HG03139 (cell line): ENCODE measurements at regions not wholly inside any gene's neighbourhood (a gene's known extent, or its start where the extent isn't known, plus 50 kb on each side); places are given as distances from the start of the nearest gene placed in this dataset.

Source experiments
- ATAC-seq: cut with Tn5 transposase; IDR thresholded peaks from one replicate; pipeline ENCODE4 v1.9.1; 2021; ENCODE audit not compliant: unreplicated experiment

DNA sequence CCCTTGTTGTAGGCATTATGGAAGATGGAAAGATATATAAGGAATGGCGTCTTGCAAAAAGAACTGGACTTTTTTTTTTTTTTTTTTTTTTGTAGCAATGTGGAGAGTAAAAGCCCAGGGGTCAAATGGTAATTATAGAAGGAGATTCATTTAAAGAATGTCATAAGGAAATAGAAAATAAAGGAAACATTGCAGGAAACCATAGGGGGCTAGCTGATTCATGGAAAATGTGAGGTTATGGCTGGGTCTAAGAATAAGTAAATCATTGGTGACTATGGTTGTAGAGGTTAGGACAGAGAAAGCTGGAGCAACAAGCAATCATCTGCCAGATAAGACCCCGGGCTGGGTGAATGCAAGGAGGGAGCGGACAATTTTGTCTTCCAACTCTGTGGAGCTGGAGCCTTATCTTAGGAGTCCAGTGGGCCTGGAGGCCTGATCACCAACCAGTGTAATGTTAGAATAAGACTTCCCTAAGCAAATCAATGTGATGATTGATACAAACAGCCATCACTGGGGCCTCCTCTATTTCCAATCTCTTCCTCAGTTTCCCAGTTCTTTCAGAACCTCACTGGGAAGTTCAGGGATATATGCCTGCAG is 201.2 kb upstream of the TNP1 start:
- ATAC-seq = no peak

DNA sequence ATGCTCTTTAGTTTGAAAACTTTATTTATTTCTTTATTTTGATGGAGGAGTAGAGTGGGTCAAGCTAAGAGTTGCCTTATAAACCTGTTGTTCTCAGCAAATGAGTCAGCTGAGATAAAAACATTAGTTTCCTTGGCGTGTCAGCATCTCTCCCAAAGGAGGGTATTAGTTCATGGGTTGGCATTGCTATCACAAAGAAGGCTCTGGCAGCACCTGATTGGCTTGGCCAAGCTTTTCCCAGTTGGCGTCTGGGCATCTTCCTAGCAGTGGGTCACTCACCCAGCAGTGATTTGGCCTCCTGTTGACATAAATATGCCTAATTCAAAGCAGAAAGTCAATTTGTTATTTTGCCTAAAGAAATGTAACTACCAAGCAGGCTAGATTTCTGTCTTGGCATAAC is 200.7 kb upstream of the TNP1 start:
- no peak for ATAC-seq

DNA sequence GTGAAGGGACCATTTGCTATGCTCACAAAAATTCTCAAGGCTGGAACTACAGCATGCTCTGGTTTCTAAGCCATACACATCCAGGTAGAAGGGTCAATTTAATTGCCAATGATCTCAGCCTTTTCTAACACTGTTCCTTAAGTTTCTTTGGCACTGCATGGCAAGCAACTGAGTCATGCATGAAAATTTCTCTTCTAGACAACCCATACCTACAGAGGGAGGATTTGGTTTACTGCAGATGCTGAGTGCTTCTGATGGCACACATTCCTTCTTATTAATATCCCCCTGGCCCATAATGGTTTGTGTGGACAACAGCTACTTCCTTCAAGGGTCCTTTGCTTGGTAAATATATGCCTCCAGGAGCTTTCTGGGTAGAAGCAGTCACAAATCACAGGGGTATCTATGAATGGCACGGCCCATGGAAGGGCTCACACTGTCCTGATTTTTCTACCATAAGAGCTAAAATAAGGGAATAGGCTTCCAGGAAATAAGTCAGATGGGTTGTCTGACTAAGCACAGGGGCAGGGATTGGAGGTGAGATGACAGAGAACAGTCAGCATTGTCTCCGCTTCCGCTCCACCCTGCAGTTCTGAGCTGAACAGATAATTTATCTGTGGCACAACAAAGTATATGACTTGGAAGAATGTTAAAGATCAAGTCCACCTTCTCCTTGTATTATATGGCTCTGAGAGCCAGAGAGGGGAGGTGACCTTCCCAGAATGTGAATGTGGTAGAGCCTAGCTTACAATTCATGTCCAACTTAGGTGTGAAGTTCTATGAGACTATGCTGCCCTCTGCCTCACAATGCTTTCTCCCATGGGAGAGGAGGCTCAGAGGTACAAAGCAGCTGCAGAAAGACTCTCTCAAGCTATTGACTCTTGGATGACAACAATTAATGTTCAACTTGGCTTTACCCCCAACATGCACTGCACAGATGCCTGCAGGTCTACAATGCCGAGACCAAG is 199.2 kb upstream of the TNP1 start:
- ATAC-seq = no peak

DNA sequence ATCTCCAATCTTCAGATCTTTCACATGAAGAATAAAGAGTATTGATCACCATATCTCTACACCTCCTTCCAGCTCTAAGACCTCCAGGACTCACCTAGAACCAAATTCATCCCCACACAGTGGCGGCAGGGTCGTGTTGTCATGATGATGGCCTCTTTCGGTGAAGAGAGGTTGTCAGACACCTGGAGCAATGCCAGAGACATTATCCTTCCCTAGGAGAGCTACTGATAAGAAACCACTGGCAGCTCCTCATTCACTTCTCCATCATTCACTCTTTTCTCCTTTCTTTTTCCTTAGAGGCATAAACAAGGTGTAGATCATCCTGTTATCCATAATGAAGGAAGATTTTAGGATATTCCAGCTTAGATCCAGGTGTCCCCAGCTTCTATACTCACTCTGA is 197.9 kb upstream of the TNP1 start:
- no peak for ATAC-seq

DNA sequence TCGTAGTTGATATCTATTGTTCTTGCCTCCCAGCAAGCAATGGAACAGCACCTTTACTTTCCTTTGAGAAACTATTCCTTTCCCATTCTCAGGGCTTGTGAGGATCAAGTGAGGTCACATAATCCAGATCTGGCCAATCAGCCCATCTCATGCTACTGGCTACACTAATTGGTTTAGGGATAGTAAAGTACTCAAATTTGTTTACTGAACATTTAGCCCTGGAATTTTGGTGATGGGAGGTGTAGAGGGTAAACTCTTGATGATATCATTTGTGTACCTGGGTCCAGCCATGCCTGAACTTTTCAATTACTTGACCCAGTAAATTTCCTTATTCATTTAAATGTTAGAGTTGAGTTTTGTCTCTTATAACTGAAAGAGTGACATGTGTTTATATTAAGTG is 195.8 kb upstream of the TNP1 start:
- ATAC-seq = no peak

DNA sequence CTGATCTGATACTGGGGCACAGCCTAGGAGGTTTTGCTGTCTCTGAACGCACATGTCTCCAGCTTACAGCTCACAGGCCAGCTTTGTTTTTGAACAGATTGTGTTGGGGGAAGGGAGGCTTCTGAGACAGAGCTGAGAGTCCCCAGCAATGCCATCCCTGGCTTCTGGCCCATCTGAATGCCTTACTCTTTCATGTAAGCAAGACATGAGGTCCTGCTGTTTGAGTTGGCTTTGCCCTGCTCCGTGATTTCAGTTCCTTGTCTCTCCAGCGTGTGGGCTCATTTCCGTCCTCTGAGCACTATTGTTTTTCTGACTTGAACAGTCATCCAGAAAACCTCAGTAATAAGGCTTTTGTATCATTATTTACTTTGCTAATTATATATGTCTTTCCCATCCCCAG is 194.9 kb upstream of the TNP1 start:
- ATAC-seq = no peak

DNA sequence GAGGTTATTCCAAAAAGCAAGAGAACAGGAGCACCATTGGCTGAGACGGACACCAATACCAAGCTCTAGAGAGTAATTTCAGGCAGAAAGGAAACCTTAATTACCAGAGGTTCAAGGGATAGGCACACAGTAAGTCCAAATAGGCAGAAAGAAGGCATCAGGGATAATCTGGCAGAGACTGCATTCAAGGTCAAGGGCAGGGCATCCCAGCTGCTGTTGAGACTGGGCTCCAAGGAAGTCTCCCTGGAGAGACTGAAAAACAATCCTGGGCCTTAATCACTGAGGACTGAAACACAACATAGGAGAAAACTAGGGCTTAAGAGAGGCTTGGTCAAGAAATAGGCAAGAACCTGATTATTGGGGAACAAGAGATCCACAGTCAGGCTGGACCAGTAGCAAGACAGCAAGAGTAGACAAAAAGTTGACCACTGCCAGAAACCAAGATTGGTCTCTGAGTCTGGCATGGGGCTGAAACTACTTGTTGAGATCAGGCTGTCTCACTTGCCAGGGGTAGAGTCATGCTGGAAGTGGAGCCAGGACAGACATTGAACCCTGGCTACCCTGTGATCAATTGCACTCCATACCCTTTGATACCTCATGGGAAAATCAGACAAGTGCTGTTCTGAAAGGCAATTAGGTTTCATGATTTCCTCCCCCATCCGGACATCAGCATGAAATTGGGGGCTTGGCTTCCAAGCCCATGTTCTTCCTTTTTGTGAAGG is 193.2 kb upstream of the TNP1 start:
- no peak for ATAC-seq

DNA sequence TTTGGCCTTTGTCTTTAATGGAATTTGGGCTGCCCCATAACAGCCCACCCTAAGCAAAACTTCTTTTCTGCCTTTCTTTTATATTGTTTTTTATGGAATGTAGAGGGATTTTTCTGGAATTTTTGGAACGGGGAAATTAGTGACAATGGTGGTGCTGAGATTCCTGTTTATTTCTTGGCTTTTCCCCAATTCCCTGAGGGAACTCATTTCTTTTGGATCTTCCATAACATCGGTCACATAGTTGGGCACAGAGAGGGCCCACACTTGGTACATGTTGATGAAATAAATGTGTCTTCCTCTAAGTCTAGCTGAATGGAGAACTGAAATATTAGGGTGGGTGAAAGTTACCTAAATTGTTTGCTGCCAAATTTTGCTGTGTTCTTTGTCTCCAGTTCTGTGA is 191.6 kb upstream of the TNP1 start:
- no peak for ATAC-seq

DNA sequence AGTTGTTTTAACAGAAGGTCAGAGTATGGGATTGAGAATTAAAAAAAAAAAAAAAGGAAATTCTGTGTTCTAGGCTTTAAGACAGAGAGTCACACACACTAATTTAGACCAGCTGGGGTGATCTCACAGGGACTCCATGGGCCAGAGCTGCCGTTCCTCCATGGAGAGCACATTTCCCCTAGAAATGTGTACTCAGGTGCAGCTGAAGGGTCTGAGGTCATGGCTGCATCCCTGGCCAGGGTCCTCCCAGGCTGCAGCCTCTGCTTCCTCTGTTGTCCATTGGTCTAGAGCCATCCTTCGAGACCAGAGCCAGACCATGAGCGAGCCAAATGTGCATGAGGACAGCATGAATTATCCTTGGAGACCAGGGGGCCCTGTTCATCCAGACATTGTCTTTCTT is 190.1 kb upstream of the TNP1 start:
- no peak for ATAC-seq

DNA sequence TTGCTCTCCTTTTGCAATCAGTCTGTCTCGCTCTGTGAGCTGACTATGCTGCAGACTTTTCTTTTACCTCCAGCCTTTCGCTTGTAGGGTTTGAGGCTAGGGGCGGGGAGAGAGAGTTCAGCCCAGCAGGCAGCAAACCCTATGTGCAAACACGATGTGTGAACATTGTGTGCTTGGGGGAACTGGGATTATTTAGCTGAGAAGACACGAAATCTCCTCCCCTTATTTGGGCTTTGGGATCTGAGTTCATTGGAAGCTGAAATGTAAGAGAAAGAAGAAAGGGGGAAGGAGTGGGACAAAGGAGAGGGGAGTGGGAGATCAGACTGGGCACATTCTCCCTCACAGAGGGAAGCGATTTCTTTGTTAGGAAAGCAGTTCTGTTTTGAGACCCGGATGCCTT is 189.6 kb upstream of the TNP1 start:
- ATAC-seq = no peak

DNA sequence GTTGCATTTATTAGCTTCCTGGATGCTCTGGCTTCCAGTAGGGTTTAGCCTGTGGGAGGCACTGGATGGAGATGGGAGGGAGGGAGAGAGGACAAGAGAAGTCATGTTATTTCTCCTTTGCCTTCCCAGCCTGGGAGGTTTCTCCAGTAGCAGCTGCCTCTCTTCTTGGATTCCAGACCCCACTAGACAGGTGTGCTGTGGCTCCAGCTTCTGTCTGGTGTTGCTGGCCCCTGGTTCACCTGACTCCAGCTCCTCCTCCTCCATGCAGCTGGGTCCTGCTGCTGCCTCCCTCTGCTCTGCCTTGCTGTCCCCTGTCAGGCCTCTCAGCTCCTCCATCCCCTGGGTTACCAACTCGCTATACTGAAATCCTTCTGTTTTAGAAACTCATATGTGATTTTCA is 188.9 kb upstream of the TNP1 start:
- no peak for ATAC-seq

DNA sequence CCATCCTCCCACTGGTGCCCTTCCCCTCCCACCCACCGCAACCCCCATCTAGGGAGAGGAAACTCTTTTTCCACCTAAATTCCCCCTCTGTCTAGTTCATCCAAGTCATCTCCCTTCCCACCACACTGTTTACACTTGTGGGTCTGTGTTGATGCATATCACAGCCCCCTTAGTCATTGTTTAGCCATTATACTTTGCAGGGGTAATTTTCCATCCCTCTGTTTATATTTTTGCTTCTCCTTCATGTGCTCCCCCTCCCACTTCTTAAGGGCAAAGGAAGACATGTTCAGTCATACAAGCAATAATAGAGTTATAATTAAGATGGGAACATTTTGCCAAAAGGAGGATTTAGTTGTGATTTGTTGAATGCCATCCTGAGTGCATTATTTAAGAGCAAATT is 187.8 kb upstream of the TNP1 start:
- ATAC-seq = no peak

DNA sequence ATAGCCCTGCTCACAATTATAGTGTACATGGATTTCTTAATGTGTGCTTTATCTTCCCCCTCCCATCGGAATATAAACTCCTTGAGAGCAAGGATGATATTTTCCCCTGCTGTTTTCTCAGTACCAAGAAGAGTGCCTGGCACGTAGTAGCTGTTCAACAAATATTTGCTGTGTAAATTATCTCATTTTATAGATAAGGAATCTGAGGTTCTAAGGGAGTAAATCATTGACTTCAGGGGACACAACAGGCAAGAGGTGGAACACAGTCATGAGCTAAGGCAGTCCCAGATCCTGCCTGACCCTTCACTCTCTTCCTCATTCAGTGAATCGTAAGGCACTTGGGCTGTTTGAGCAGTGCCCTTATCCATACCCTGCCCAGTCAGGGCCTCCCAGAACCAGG is 187.3 kb upstream of the TNP1 start:
- no peak for ATAC-seq

DNA sequence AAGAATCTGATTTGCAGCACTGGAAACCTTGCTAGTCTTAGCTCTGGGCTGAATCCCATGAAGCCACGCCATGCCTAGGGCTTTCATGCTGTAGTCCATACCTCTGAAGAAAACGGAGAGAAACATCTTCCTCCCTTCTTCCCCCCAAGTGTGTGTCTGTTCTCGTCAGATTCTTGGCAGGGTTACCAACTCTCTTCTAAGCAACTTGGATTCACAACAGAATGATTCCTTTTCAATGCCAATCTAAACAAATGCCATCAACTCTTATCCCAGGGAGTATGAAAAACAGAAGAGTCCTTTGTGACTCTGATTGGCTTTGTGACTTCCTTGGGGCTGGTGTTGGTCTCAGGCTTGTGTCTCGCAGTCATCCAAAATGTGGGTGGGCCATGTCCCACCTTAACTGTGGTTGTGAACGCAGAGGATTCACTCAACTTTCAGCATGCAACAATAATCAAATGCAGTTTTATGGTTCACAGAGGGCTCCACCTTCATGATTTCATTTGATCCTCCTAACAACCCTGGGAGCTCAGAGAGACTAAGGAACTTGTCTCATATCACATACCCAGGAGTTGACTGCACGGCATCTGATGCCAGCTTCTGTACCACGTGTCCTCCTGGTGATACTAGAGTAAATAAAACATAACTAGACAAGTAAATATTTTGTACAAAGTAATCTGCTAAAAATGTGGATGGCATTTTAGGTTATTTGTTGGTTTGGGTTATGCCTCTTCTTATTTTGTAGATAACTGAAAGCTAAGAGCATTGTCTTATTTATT is 186.0 kb upstream of the TNP1 start:
- no peak for ATAC-seq

DNA sequence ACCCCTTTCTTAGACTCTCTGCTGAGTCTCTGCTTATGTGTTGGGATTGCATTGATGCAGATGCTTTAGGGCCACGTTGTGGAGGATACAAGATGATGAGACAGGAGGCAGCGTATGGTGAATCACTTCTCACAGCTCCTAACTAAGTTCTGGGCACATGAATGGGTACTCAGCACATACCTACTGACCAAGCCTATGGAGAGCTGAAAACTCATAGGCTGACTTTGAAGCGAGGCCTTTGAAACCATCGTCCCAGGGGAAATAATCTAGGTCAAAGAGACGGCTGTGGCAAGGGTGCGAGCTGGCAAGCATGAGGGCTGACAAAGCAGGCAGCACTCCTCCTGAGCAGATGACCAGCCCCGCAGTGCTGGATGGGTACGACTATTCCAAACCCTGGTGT is 180.2 kb upstream of the TNP1 start:
- ATAC-seq = no peak

DNA sequence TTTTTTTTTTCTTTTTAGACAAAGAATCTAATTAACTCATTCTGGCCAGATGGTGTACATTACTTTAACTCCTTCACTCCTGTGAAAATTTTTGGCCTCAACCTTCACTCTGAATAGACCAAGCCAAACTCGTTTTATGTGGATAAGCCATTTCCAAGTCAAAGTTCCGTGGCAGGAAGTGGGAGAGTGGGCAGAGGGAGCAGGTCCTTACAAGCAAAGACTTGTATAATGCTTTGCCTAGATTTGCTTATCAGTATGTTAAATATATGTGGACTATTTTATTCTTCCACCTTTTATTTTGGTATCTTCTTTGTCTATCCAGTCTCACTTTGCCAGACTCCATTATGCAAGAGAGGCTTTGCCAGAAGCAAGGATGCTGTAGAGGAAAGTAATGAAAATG is 178.1 kb upstream of the TNP1 start:
- ATAC-seq = no peak

DNA sequence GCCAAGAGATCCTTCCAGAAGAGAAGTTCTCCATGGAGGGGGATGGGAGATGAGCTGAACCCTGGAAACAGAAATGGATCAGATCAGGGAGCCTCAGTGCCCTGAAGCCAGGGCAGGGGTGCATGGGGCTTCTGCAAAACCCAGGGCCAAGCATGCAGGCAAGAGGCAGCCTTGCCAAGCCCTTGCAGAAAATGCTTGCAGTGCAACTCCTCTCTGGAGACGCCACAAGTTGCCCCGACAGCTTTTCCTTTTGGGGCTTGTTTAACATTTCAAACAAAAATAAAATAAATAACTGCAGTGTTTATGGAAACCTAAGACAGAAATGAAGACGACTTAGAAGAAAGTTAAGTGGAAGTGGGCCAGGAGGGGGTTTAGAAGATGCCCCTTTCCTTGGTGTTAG is 177.5 kb upstream of the TNP1 start:
- ATAC-seq = no peak

DNA sequence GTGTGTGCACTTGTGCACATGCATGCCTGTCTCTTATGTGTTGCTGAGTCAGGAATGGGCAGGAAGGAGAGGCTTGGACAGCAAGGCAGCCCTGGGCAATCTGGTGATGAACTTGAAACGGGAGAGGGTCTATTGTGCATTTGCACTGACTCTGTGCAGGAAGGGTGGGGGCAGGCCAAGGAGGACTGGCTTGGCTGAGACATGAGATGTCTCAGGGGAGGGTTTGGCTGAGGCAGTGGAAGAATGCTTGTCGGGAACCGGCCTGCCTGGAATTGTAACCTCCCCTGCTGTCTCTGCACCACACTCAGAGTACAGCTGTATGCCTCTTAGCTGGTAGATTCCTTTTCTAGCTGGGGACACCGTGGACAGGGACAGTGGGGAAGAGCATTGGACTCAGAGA is 176.1 kb upstream of the TNP1 start:
- ATAC-seq = no peak

DNA sequence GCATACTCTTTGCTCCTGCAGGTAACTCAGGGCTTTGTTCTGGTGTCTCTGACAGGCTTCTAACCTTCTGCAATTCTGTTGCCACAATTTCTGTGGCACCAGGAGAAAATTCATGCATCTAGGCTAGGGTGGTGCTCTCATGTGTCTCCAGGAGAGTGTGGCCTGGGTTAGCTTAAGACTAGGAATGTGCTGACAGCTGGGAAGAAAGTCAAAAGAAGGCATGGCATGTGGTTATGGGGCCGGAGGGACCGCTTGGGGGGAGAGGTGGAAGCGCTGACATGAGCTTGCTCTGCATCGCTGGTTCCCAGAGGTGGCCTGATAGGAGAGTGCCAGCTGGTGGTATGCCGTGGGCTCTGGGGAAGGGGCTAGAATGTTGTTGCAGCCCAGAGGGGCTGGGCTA is 173.3 kb upstream of the TNP1 start:
- no peak for ATAC-seq

DNA sequence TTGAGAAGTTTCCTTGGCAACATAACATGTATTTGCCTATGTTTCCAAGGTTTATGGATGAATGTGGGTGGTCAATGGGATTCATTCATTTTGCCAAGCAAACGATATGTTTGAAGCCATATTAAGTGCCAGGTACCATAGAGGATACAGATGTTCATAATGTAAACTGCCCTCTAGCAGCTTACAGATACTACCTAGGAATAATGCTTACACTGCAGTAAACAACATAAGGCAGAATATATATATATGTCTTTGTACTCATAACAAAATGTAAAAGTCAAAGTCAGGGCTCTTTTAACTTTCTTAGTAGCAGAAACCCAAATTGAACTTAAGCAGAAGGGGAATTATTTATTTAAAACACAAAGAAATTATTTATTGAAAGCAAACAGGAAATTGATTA is 171.6 kb upstream of the TNP1 start:
- ATAC-seq = no peak

DNA sequence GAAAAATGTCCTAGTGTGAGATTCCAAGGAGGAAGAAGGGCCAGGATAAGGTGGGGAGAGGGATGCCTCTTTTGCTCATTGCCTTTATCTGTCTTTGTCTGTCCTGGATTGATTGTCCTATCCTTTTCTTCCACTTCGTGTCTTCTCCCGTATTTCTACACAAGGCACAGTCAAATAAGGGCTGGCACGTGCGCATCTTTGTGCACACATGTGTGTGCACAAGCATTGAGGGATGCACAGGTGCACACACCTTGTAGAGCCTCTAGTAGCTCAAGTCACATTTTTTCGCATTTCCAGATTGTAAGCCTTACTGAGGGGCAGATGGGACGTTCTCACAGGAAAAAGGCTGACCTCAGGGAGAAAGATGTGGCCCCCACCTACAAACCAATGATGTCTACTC is 170.2 kb upstream of the TNP1 start:
- no peak for ATAC-seq
